ENCODE measurements at regions not wholly inside any gene's neighbourhood (a gene's known extent, or its start where the extent isn't known, plus 50 kb on each side); places are given as distances from the start of the nearest gene placed in this dataset.
"Not testable (repeated sequence)": the region's sequence is repeated elsewhere in the genome, so short reads cannot be mapped to it uniquely, and the experiment has no call there.

DNA sequence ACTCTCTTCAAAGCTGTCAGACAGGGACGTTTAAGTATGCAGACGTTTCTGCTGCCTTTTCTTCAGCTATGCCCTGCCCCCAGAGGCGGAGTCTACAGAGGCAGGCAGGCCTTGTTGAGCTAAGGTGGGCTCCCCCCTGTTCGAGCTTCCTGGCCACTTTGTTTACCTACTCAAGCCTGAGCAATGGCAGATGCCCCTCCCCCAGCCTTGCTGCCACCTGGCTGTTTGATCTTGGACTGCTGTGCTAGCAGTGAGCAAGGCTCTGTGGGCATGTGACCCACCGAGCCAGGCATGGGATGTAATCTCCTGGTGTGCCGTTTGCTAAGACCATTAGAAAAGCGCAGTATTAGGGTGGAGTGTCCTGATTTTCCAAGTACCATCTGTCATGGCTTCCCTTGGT is 900.4 kb upstream of the MDGA2 start:
- no peak for DNase-seq (ENCODE audit: low read depth)

DNA sequence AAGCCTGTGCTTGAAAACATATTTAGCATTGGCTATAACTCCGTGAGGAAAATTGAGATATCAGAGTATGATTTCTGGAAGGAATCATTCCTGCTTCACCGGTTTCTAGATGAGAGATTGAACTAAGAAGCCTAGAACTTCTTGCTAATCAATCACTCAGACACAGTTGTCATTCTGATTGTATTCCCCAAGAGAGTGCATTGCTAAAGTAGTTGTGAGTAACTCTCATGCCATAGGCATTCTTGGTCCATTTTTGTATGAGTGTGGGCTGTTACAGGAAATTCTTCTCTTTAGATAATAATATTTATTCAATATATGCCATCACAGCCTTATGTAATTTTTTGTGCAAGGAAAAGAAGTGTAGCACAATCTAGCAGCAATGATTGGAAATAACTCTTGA is 893.3 kb upstream of the MDGA2 start:
- no peak for DNase-seq (ENCODE audit: low read depth)

DNA sequence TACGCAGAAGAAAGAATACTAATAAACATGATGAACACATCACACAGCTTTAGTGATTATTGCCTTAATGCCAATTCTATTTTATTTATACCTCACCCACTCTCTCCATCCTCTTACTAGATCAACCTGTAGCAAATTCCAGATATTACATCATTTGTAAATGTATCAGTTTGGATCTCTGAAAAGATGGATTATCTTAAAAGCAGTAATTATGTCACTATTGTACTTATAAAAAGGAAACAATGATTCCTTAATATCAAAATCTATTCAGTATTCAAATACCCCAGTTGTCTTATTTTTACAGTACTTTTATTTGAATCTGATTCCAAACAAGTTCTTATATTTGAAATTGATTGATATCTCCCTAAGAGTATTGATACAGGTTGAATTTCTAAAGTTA is 892.8 kb upstream of the MDGA2 start:
- no peak for DNase-seq (ENCODE audit: low read depth)

DNA sequence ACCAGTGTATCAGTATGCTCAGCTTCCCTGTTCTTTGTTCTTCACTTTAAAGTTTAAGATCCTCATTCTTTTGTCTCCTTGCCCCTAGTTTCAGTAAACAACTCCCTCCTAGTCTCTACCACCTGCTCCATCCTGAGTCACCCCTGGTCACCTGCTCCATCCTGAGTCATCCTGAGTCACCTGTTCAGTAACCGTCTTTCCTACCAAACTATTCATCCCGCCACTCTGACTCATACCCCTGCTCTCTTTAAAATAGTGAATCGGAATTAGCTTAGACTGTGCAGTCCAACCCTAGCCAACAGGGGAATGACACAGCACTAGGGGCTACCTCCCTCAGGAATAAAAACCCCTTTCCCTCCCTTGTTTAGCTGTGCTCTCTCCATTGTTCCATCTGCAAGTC is 888.1 kb upstream of the MDGA2 start:
- no peak for DNase-seq (ENCODE audit: low read depth)

DNA sequence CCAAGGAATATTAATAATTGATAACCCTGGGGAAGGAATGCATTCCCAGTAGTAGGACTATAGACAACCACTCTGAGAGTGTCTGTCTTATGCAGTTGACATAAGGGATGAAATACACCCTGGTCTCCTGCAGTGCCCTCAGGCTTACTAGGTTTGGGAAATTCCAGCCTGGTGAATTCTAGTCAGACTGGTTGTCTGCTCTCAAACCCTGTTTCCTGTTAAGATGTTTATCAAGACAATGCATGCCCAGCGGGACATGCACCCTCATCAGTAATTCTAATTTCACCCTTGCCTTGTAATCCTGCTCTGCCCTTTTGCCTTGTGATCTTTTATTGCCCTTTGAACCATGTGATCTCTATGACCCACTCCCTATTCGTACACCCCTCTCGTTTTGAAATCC is 886.0 kb upstream of the MDGA2 start:
- not testable (repeated sequence) for DNase-seq (ENCODE audit: low read depth)

DNA sequence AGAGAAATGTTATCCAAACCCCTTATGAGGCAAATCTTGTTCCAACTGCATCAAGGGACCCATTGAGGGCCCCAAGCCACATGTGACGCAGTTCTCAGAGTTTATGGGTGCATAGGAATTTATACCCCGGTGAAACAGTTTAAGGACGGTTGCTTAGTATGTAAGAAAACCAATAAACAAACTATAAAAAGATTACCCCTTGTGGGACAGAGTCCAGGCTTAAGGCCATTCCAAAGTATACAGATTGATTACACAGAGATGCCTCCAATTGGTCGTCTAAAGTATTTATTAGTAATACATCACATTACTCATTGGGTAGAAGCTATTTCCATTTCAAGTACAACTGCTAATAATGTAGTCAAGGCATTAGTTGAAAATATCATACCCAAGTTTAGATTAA is 885.0 kb upstream of the MDGA2 start:
- DNase-seq (ENCODE audit: low read depth) = no peak

DNA sequence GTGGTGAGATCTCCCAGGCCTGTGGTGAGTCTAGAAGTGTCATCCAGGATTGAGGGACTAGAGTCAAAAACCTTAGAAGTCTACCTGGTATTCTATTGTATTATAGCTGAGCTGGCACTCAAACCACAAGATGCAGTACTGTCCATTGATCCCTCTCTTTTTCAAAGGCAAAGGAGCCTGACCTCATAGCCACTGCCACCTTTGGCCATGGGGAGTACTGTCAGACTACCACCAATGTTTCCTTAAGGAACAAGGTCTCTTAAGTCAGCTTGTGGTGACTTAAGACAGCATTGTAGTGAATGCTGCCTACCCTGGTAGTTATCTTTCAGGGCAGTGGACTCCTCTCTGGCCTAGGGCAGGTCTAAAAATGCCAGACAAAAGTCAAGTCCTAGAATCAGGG is 878.0 kb upstream of the MDGA2 start:
- no peak for DNase-seq (ENCODE audit: low read depth)

DNA sequence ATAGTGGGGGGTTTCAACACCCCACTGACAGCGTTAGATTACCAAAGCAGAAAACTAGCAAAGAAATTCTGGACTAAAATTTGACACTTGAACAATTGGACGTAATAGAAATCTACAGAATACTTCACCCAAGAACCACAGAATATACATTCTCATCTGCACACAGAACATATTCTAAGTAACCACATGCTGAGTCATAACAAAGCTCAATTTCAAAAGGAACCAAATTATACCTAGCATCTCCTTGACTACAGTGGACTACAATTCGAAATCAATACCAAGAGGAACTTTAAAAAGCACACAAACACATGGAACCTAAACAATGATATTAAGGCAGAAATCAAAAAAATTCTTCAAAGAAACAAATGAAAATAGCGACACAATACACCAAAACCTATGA is 871.6 kb upstream of the MDGA2 start:
- DNase-seq (ENCODE audit: low read depth) = no peak

DNA sequence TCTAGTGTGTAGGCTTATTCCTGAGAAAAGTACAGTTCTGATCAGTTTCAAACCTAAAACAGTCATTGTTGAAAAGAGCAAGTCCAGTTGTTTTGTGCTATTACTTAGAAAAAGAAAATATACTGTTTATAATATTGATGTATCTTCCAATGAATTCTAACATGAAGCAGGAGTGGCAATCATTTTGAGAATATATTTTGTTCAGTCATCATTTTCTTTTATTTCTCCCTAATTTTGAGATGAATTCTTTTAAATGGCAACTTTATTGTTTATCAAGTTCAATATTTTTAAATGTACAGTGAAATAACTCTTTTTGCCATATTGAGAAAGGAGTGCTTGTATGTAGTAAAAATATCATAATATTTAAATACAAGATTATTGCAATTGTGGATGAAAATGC is 862.2 kb upstream of the MDGA2 start:
- no peak for DNase-seq (ENCODE audit: low read depth)

DNA sequence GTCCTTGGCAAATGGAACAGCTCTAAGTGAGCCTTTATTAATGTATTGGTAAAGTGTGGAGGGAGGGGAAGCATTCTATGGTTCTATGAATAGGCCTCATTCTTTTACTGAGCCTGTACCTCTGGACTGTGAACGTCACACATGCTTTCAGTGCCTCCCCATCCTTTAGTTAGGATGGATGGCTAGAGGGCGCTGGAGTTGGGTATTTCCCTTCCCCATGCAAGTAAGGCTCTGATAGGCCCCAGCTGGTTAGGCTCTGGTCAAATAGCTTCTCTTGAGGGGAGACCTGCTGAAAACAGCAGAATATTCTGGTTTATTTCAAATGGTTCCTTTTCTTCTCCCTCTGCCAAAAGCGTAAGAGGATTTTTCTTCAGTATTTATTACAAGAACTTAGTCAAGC is 860.9 kb upstream of the MDGA2 start:
- no peak for DNase-seq (ENCODE audit: low read depth)

DNA sequence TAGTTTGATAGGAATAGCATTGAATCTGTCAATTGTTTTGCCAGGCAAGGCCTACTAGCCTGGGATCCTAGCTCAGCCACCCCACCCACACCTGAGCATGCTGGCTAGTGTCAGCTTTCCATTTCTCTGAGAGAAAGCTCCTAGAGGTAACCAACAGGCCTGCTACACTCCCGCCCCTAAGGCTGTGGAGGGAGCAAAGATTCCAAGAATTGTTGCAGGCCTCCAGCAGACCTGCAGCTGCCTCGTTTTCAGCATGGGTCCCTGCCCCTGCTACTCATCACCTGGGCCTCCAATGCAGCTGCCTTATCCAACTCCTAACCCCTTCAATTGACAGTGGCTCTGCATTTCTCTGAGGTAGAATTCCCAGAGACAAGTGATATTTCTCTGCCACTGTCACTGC is 852.4 kb upstream of the MDGA2 start:
- DNase-seq (ENCODE audit: low read depth) = no peak

DNA sequence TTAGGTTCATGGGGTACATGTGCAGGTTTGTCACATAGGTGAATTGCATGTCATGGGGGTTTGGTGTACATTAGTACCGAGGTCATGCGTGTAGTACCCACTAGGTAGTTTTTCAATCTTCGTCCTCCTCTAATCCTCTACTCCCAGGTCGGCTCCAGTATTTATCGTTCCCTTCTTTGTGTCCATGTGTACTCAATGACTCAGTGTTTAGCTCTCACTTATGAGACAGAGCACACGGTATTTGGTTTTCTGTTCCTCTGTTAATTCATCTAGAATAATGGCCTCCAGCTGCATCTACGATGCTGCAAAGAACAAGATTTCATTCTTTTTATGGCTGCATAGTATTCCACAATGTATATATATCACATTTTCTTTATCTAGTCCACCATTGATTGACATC is 850.9 kb upstream of the MDGA2 start:
- DNase-seq (ENCODE audit: low read depth) = no peak

DNA sequence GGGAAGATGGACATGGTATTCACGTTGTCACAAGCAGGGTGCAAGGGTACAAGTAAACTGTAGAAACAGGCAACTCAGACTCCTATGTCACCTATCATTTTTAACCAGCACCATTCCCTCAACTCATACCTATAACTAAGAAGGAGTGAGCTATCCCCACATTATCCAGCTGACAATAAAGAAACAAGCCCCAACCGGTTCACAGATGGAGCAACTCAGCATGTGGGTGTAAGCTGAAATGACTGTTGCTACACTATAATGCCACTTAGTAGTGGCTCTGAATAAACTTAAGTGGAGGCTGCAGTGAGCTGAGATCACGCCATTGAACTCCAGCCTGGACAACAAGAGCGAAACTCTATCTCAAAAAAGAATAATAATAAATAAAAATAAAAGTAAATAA is 829.5 kb upstream of the MDGA2 start:
- DNase-seq (ENCODE audit: low read depth) = no peak

DNA sequence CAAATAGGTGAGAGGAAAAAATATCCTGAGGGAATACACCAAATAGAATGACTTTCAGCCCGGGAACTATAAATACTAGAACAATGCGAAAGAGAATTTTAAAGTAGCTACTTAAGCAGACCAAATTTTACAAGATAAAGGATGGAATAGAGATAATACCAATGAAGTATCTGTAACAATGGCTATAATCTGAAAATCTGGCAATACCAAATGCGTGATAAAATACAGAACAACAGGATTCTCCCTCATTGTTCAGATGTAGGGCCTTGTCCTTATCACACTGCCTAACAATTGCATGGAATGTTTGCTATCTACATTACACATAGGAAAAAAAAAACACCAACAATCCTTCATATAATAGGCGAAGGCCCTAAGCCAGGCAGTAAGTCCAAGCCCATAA is 815.4 kb upstream of the MDGA2 start:
- no peak for DNase-seq (ENCODE audit: low read depth)

DNA sequence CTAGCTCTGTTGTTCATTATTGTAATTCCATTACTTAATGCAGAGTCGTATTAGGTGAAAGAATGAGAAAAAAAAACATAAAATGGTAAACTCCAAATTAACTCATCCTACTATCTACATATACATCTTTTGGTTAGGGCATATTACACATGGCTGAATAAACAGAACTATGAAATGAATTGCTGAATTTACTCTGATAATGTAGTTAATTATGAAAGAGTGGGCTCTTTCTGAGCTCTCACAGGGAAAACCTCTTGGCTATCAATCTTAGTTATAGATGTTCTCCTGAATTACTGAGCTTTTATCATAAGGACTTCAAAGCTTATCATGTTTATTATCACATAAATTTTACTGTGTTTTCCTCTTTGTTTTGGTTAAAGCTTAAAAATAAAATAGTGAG is 798.5 kb upstream of the MDGA2 start:
- no peak for DNase-seq (ENCODE audit: low read depth)

DNA sequence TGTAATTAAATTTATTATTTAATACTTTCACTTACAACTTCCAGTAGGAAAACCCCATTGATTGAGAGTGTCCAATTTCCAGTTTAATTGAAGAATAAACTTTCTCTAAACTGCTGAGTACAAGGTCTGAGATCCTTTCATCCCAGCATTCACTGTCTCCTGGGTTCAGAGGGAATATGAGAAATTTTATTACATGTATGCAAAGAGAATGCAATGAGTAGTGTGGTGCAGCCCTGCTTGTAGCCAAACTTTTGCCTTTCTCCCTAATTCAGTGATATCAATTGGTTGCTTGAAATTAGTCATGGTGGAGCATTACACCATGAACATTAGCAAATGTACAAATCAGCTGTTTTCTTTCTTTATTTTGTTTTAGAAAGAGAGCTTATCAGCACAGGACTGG is 780.6 kb upstream of the MDGA2 start:
- no peak for DNase-seq (ENCODE audit: low read depth)

DNA sequence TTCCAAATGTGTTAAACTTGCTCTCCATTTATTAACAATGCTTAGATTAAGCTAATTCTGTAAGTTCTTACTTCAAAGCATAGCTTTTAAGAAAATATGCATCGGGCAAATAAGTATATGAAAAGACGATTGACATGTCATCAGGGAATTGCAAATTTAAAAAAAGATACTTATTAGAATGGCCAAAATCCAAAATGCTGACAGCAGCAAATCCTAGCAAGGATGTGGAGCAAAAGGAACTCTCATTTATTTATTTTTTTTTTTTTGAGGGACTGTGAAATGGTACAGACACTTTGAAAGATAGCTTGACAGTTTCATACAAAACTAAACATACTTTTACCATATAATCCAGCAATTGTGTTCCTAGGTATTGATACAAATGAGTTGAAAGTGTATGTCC is 779.5 kb upstream of the MDGA2 start:
- DNase-seq (ENCODE audit: low read depth) = no peak

DNA sequence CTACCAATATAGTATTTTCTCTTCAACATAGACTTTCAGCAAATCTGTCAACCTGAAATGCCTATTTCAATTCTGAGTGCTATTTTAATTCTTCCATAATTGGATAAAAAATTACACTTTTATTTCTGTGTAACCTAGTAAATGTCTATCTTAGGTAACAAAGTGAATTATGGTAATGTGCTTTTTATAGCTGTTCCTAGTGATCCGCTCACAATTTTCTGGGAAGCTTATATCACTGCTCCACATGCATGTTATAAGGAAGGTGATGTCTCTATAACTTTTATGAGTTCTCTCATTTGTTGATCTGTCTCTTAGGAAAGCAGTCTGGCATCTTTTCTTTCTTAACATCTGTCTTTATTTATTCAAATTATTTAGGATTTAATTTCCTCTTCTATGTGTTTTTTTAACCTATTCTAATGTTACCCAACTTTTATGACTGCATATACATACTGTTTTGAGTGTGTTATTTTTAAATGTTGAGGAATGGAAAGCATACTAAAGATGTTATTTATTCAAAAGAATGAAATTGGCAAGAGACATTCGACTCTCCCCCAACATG is 777.1 kb upstream of the MDGA2 start:
- no peak for DNase-seq (ENCODE audit: low read depth)

DNA sequence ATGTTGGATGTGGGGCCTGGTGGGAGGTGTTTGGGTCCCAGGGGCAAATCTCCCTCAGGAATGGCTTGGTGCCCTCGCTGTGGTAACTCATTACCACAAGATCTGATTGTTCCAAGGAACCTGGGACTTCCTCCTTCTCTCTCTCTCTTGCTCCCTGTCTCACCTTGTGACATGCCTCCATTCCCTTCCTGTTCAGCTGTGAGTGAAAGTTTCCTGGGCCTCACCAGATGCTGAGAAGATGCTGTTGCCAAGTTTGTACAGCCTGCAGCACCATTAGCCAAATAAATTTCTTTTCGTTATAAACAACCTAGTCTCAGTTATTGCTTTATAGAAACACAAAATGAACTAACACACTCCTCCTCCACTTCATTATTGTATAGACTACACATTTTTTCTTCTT is 759.8 kb upstream of the MDGA2 start:
- DNase-seq (ENCODE audit: low read depth) = no peak

DNA sequence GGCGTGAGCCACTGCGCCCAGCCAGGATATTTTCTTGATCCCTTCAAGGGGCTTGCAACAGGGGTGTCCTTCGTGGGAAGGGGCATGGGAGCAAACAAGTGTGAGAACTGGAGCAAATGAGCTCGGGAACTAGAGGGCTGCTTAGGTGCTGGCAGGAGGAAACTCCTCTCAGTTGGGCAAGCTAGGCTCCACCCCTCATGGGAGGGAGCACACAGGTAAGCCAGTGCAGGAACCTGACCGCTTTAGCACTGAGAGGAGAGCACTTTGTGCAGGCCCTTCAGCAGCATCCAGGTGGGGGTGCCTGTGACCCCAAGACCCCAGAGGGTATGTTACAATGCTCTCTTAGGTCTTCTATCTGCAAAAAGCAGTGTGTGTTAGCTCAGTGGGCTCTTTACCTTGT is 755.4 kb upstream of the MDGA2 start:
- DNase-seq (ENCODE audit: low read depth) = no peak

DNA sequence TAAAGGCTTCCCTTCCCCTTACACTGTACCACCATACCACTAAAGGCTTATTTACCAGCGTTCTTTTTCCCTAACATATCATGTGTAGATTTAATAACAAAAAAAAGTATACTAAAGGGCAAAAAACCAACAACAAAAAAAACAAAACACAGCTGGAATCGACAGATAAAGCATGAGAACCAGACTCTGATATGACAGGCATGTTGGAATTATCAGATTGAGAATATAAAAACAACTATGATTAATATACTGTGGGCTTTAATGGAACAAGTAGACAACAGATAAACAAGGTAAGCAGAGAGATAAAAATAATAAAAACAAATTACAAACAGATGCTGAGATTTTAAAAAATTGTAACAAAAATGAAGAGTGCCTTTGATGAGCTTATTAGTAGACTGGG is 754.1 kb upstream of the MDGA2 start:
- DNase-seq (ENCODE audit: low read depth) = no peak

DNA sequence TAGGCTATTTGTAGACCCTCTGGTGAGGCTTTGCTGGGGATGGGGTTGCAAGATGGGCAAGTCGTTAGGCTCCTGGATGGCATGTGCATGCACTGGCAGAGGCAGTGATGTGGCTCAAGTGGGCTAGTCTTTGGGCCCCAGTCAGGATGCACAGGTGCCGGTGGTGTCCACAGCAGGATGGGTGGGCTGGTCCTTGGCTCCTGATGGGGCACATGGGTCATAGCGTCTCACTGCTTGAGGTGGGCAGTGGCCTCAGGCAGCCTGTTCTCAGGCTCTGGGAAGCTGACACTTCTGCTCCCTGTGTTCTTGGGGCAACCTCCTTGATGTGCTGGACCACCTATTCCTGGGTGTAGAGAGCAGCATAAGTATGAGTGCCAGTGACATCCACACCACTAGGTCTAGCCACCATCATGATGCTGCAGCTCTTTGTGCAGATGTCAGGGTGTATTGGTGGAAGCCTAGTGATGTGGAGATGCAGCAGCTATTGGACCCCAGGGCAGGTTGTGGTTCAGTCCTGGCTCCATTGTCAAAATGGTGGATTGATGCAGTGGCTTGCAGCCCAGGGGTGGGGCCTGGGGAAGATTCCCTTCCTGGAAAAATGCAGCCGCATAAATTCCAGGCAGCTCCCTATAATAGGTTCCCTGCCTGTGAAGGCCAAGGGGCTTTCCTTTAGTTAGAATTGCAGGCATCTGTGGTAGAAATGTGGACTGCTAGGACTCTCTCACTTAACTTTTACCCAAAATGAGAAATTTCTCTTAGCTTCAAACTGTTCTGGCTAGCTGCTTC is 742.5 kb upstream of the MDGA2 start:
- DNase-seq (ENCODE audit: low read depth) = no peak

DNA sequence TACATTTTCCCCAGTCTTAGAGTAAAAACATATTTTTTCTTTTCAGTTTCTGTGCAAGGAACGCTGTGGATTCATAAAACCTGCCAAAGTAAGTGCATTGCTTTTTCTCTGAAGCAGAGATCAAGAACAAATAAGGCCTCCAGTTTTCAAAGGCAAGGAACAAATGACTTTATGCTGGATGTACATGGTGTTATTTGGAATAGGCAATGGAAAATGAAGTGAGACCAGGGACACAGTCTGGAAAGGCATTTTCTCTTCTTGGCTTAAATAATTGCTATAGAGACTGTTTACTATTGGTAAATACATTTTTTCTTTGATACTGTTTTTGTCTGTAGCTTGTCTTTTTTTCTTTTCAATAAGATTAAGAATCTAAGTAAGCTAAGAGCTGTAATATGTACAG is 725.9 kb upstream of the MDGA2 start:
- DNase-seq (ENCODE audit: low read depth) = no peak

DNA sequence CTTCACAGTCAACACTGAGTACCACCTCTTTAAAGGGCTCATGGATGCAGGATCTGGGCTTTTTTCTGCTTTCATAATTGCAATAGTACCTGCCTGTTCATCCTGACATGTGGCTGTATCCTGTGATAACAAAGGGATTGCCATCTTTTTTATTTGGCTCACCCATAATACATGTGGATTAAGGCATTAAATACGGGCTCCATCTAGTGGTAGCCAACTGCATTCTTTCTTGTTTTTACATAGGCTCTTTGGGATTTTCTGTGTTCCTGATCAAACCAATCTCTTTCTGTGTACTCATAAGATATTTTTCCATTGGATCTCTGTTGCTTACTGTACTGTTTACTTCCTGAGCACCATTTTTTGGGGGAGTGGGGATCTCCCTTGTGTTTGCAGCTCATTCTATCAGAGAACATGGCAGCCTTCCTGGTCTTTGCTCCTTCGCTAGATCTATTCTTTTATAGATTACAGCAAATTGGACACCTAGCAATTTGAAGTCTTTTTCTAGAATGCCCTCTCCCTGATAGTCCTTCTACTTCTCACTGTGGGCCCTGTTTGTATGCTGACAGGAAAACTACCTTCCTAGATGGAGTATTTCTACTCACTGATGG is 723.4 kb upstream of the MDGA2 start:
- no peak for DNase-seq (ENCODE audit: low read depth)

Measured in GM04504 (cell line).